GM21367 (cell line): ENCODE measurements at regions not wholly inside any gene's neighbourhood (a gene's known extent, or its start where the extent isn't known, plus 50 kb on each side); places are given as distances from the start of the nearest gene placed in this dataset.

Experiments
- ATAC-seq: cut with Tn5 transposase; IDR thresholded peaks from one replicate; pipeline ENCODE4 v1.9.1; 2021; ENCODE audit not compliant: unreplicated experiment

DNA sequence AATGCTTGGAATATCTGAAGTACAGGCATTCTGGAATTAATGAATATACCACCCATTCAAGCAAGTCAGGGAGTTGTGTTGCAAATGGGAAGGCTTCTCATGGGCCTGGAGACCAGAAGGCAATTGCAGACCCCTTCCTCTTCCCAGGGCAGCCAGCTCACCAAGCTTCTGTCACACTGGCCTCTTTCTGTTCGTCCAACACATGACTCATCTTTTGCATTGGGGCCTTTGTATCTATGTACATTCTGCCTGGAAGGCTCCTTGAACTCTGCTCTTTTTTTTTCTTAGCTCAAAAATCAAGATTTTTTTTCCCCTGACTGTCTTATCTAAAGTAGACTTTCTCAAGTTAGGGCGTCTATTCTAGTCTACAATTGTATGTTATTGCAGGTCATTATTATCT, 132.9 kb upstream of the MYLIP start:
- ATAC-seq: no peak

- no peak for ATAC-seq
These were observed 133.4 kb upstream of the MYLIP start for GRCh38 chr6:15995493-15995892.

DNA sequence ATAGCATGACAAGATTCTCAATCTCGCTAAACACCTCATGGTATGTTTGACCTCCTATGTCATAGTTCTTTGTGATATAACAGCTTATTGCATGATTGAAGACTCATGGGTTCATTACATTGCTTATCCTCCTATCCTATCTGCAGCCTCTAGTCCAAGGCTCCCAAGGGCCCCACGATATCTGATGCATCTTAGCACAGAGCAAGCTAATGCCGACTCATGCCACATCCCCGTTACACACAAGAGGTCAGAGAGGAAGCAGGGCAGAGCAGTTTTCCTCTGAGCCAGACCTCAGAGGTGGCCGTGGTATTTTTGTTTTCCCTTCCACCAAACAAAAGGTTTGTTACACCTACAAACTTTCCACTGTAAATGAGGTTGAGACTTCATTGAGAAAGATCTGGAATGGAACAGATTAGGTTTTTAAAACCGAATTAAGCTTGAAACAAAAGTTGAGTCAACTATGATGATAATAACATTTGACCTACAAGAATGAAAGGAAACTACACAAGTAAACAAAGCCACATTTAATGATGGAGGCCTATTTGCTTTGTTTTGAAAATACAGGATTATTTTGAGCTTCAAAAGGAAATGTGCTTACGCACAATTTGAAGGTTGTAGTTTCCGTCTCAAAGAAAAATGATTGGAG, 133.9 kb upstream of the MYLIP start:
- ATAC-seq: no peak

DNA sequence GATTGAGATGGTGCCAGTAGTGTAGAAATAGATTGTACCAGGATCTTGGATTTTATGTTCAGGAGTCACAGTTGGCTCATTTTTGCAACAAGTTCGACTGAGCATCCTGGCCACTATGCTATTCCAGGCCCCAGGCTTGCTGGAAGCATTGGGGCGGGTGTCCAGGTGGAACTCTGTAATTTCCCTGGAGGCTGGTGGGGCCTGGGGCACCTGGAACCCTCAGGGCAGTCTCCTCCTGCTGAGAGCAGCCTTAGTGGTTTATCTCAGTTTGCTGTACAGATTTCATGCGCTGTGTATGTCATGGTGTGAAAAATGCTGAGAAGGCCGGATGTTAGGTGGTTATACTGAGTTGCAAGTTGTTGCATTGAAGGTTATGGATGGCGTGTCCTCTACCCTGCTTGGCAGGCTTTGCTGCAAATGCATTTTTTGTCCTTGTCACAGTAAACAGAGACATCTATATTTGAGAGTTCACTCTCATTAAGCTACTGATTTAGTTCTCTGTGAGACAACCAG, 135.1 kb upstream of the MYLIP start:
- ATAC-seq: no peak

- ATAC-seq: no peak
These were observed 138.7 kb upstream of the MYLIP start for GRCh38 chr6:15990179-15990578.

DNA sequence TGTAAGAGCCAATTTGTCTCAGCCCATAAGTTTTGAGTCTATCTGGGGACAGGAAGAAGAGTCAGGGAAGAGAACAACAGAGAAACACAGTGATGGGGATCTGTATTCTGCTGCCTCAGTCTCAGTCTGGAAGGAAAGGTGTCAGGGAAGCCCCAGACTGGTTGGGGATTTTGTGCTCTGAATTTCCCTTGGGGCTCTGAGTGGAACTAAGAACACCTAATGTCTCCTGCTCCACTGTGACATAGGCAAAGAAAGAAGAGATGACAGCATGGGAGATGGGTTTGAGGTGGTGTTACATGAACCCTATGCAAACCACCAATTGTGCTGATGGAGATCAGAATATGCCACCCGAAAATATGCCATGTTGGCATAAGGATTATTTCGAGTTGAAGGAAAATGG, 139.5 kb upstream of the MYLIP start:
- no peak for ATAC-seq

DNA sequence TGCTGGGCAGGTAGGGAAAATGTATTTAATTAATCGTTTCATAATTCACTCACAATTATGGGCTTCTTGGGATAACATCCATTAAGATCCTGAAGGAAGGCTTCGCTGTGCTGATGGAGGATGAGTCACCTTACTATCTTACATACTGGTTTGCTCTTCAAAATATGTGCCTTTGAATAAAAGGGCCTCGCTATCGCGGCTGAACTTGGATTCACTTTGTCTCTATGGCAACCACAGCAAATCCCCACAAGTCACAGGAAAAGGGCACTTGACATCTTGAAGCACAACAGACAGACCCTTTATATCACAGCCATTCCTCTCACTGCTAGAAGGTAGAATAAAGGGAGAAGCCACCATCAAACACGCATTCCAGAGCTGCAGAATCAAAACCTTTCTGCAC, 141.3 kb upstream of the MYLIP start:
- no peak for ATAC-seq

GRCh38 chr6:15986027-15986629, 142.8 kb upstream of the MYLIP start:
- no peak for ATAC-seq

GRCh38 chr6:15985379-15985959, 143.4 kb upstream of the MYLIP start:
- no peak for ATAC-seq

- no peak for ATAC-seq
These were observed 146.9 kb upstream of the MYLIP start for GRCh38 chr6:15981956-15982355.

GRCh38 chr6:15980801-15981200, 148.1 kb upstream of the MYLIP start:
- no peak for ATAC-seq

DNA sequence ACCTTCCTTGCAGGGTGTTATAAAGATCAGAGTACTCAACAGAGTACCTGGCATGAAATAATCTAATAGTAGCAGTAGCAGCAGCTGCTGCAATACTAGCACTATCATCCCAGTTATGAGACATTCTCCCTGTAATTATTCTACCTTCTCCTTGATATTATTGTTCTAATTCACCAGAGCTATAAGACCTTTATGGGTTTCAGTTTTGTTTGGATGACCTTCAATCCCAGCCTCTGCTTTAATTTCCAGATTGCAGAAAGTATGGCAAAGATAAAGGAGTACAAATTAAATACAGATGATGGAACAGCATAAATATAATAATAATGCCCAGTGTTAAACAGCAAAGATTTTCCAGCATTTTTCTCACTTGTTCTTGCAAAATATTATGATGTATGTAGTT, 150.5 kb upstream of the MYLIP start:
- ATAC-seq: no peak

DNA sequence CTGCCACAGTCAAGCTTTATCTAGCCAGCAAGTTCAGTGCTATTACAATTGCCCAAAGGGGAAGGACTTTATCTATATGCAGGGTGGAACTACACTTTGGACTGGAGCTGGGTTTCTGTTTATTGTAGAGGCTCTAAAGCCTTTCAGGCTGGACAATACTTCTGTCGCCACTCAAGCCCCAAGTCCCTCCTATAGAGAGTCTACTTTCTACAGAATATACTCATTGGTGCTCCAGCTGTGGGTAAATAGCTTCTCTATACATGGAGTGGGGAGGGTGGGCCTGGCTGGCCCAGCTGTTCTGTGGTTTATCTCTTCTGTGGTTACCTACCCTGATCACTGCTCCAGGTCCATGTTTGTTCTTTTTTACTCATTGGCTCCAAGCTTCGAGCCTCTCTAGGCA, 151.8 kb upstream of the MYLIP start:
- no peak for ATAC-seq

GRCh38 chr6:15974817-15975216, 154.1 kb upstream of the MYLIP start:
- ATAC-seq: no peak

DNA sequence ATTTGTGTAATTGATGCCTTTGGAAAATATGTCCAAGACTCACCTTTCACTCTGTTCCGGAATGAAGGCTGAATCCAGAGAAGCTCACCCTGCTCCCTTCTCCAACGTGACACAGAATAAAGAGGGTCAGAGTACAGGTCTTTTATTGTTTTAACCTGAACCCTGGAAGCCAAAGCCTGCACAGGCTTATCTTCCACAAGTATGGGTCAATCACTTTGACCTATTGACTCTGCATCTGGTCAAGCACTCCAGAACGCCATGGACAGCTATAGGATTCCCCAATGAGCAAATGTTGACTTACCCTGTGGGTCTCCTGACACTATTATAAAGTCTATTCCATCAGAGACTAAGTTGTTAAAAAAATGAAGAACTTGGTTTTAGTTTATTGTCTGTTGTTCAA, 158.4 kb upstream of the MYLIP start:
- ATAC-seq: no peak

GRCh38 chr6:15969236-15969778, 159.6 kb upstream of the MYLIP start:
- ATAC-seq: no peak

GRCh38 chr6:15968519-15968918, 160.4 kb upstream of the MYLIP start:
- no peak for ATAC-seq

GRCh38 chr6:15966000-15966520, 162.8 kb upstream of the MYLIP start:
- no peak for ATAC-seq

- no peak for ATAC-seq
These were observed 166.5 kb upstream of the MYLIP start for GRCh38 chr6:15962449-15962764.

DNA sequence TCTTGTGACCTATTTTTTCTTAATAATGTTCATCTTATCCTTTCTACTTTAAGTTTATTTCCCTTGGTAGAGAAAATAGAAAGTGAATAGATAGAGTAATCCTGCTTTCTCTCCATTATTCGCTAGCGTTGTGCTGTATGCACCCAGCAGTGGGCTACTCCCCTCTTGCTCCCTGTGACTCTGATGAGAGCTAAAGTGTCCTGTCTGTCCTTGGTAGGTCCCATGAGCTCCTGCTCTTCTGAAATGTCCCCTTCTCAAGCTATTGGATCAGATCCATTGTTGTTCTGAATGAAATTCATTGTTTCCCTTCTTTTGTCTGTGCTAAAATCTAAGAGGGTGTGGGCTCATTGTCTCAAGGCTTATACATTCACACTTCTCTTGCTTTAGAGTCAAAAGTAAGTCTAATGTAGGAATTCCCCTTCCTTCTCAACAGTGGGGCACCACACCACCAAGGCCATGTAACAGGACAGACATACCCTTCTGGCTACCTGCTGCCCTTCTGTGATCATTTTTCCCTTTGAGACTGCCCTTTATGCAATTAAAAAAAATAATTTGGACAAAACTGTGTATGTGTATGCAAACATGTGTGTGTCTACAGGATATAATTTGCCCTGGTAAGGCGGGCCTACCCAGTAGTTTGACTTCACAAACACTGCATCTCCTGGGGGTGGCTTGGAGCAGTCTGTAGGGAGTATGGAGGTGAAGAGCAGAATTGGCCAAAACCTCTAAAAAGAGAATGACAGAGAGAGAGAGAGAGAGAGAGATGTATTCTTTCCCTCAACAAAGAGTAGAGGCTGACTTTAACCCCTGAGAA, 167.0 kb upstream of the MYLIP start:
- no peak for ATAC-seq
